ENCODE measurements at regions not wholly inside any gene's neighbourhood (a gene's known extent, or its start where the extent isn't known, plus 50 kb on each side); places are given as distances from the start of the nearest gene placed in this dataset.

DNA sequence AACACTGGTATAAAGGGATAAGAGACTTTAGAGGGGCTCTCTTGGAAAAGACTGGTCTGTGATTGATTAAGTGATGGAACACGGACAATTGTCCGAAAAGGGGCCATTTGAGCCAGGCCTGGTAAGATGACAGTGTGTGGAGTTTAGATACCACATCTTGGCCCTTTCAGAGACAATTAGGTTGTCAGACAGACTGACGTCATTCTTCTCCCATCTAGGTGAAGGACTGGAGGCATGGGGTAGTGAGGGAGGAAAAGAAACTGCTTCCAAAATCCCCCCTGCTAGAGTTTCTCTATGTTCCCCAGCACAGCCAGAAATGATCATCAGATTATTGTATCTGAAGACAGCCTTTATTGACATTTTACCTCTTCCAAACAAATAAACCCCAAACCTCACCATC is 84.8 kb upstream of the MYO3A start:
- TF ChIP-seq, protein P1, sequence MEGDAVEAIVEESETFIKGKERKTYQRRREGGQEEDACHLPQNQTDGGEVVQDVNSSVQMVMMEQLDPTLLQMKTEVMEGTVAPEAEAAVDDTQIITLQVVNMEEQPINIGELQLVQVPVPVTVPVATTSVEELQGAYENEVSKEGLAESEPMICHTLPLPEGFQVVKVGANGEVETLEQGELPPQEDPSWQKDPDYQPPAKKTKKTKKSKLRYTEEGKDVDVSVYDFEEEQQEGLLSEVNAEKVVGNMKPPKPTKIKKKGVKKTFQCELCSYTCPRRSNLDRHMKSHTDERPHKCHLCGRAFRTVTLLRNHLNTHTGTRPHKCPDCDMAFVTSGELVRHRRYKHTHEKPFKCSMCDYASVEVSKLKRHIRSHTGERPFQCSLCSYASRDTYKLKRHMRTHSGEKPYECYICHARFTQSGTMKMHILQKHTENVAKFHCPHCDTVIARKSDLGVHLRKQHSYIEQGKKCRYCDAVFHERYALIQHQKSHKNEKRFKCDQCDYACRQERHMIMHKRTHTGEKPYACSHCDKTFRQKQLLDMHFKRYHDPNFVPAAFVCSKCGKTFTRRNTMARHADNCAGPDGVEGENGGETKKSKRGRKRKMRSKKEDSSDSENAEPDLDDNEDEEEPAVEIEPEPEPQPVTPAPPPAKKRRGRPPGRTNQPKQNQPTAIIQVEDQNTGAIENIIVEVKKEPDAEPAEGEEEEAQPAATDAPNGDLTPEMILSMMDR (IDR thresholded peaks at IDR 0.05), result no peak
- no peak for TF ChIP-seq ZFX (IDR thresholded peaks at IDR 0.05; ENCODE audit: borderline replicate concordance)

All from 22Rv1 (cell line).